ENCODE measurements at regions not wholly inside any gene's neighbourhood (a gene's known extent, or its start where the extent isn't known, plus 50 kb on each side); places are given as distances from the start of the nearest gene placed in this dataset.
A peak's percentile ranks its signal among the peaks of the same experiment; 100 is the strongest.

GRCh38 chr3:152021951-152022461, 148.6 kb downstream of the SUCNR1 start:
- DNase-seq: peak; percentile 30
- Mint-ChIP-seq H3K4me3 (no peak overlapping the region), H3K36me3 (ENCODE audit: low read depth) (no peaks in the 10 kb centered on the region), H3K9me3 (no peaks in the 10 kb centered on the region), H3K27ac (no peak overlapping the region), H3K4me1 (ENCODE audit: low read depth) (peaks cover 9% of the 10 kb centered on the region), H3K27me3 (no peaks in the 10 kb centered on the region)

GRCh38 chr3:152026033-152026556, 152.7 kb downstream of the SUCNR1 start:
- H3K27ac Mint-ChIP-seq: no peak overlapping the region
- H3K4me3 Mint-ChIP-seq: no peak overlapping the region
- H3K4me1 Mint-ChIP-seq (ENCODE audit: low read depth): peaks cover 9% of the 10 kb centered on the region
- no peak for DNase-seq
- H3K27me3 Mint-ChIP-seq: no peaks in the 10 kb centered on the region
- no peaks in the 10 kb centered on the region for H3K36me3 Mint-ChIP-seq (ENCODE audit: low read depth)
- H3K9me3 Mint-ChIP-seq: no peaks in the 10 kb centered on the region

GRCh38 chr3:152030320-152030719, 156.9 kb downstream of the SUCNR1 start:
- Mint-ChIP-seq H3K4me3 (no peak overlapping the region), H3K4me1 (ENCODE audit: low read depth) (no peaks in the 10 kb centered on the region), H3K36me3 (ENCODE audit: low read depth) (no peaks in the 10 kb centered on the region), H3K27me3 (no peaks in the 10 kb centered on the region), H3K9me3 (peaks cover 11% of the 10 kb centered on the region), H3K27ac (no peak overlapping the region)
- no peak for DNase-seq

- Mint-ChIP-seq H3K27ac (no peak overlapping the region), H3K4me1 (ENCODE audit: low read depth) (no peaks in the 10 kb centered on the region), H3K4me3 (no peak overlapping the region), H3K27me3 (no peaks in the 10 kb centered on the region), H3K36me3 (ENCODE audit: low read depth) (no peaks in the 10 kb centered on the region), H3K9me3 (peaks cover 15% of the 10 kb centered on the region)
- no peak for DNase-seq
Measured at GRCh38 chr3:152031321-152031720, 157.9 kb downstream of the SUCNR1 start.

GRCh38 chr3:152037297-152037696, 163.9 kb downstream of the SUCNR1 start:
- Mint-ChIP-seq H3K27me3 (no peaks in the 10 kb centered on the region), H3K27ac (no peak overlapping the region), H3K9me3 (peaks cover 29% of the 10 kb centered on the region), H3K4me1 (ENCODE audit: low read depth) (peaks cover 2% of the 10 kb centered on the region), H3K4me3 (no peak overlapping the region), H3K36me3 (ENCODE audit: low read depth) (no peaks in the 10 kb centered on the region)
- DNase-seq: no peak

- H3K4me1 Mint-ChIP-seq (ENCODE audit: low read depth): peaks cover 2% of the 10 kb centered on the region
- H3K27me3 Mint-ChIP-seq: no peaks in the 10 kb centered on the region
- DNase-seq: no peak
- no peak overlapping the region for H3K4me3 Mint-ChIP-seq
- H3K27ac Mint-ChIP-seq: no peak overlapping the region
- H3K36me3 Mint-ChIP-seq (ENCODE audit: low read depth): no peaks in the 10 kb centered on the region
- peaks cover 28% of the 10 kb centered on the region for H3K9me3 Mint-ChIP-seq
Measured at GRCh38 chr3:152037953-152038352, 164.5 kb downstream of the SUCNR1 start.

- Mint-ChIP-seq H3K4me3 (no peak overlapping the region), H3K4me1 (ENCODE audit: low read depth) (peaks cover 2% of the 10 kb centered on the region), H3K27me3 (no peaks in the 10 kb centered on the region), H3K27ac (no peak overlapping the region), H3K9me3 (peaks cover 23% of the 10 kb centered on the region), H3K36me3 (ENCODE audit: low read depth) (no peaks in the 10 kb centered on the region)
- no peak for DNase-seq
Measured at GRCh38 chr3:152038490-152038889, 165.0 kb downstream of the SUCNR1 start.

- no peak overlapping the region for H3K4me3 Mint-ChIP-seq
- H3K36me3 Mint-ChIP-seq (ENCODE audit: low read depth): no peaks in the 10 kb centered on the region
- H3K27me3 Mint-ChIP-seq: no peaks in the 10 kb centered on the region
- peaks cover 22% of the 10 kb centered on the region for H3K9me3 Mint-ChIP-seq
- H3K27ac Mint-ChIP-seq: no peak overlapping the region
- peaks cover 2% of the 10 kb centered on the region for H3K4me1 Mint-ChIP-seq (ENCODE audit: low read depth)
- DNase-seq: no peak
Measured at GRCh38 chr3:152039887-152040286, 166.4 kb downstream of the SUCNR1 start.

- no peak for DNase-seq
- H3K9me3 Mint-ChIP-seq: peaks cover 18% of the 10 kb centered on the region
- no peaks in the 10 kb centered on the region for H3K27me3 Mint-ChIP-seq
- H3K27ac Mint-ChIP-seq: no peak overlapping the region
- H3K36me3 Mint-ChIP-seq (ENCODE audit: low read depth): no peaks in the 10 kb centered on the region
- peaks cover 2% of the 10 kb centered on the region for H3K4me1 Mint-ChIP-seq (ENCODE audit: low read depth)
- no peak overlapping the region for H3K4me3 Mint-ChIP-seq
Measured at GRCh38 chr3:152040319-152040718, 166.9 kb downstream of the SUCNR1 start.

GRCh38 chr3:152043620-152044019, 170.2 kb downstream of the SUCNR1 start:
- DNase-seq: no peak
- no peak overlapping the region for H3K27ac Mint-ChIP-seq
- H3K9me3 Mint-ChIP-seq: no peaks in the 10 kb centered on the region
- no peaks in the 10 kb centered on the region for H3K27me3 Mint-ChIP-seq
- H3K4me3 Mint-ChIP-seq: no peak overlapping the region
- no peaks in the 10 kb centered on the region for H3K36me3 Mint-ChIP-seq (ENCODE audit: low read depth)
- H3K4me1 Mint-ChIP-seq (ENCODE audit: low read depth): peaks cover 6% of the 10 kb centered on the region

- Mint-ChIP-seq H3K4me1 (ENCODE audit: low read depth) (peaks cover 4% of the 10 kb centered on the region), H3K36me3 (ENCODE audit: low read depth) (no peaks in the 10 kb centered on the region), H3K27ac (no peak overlapping the region), H3K27me3 (no peaks in the 10 kb centered on the region), H3K4me3 (no peak overlapping the region), H3K9me3 (no peaks in the 10 kb centered on the region)
- DNase-seq: no peak
Measured at GRCh38 chr3:152046280-152046679, 172.8 kb downstream of the SUCNR1 start.

- no peaks in the 10 kb centered on the region for H3K9me3 Mint-ChIP-seq
- no peak overlapping the region for H3K27ac Mint-ChIP-seq
- H3K27me3 Mint-ChIP-seq: no peaks in the 10 kb centered on the region
- no peak overlapping the region for H3K4me3 Mint-ChIP-seq
- H3K36me3 Mint-ChIP-seq (ENCODE audit: low read depth): no peaks in the 10 kb centered on the region
- H3K4me1 Mint-ChIP-seq (ENCODE audit: low read depth): peaks cover 5% of the 10 kb centered on the region
- DNase-seq: no peak
Measured at GRCh38 chr3:152047465-152047864, 174.0 kb downstream of the SUCNR1 start.

- no peak overlapping the region for H3K4me3 Mint-ChIP-seq
- no peaks in the 10 kb centered on the region for H3K36me3 Mint-ChIP-seq (ENCODE audit: low read depth)
- DNase-seq: no peak
- no peaks in the 10 kb centered on the region for H3K9me3 Mint-ChIP-seq
- no peaks in the 10 kb centered on the region for H3K27me3 Mint-ChIP-seq
- H3K27ac Mint-ChIP-seq: no peak overlapping the region
- H3K4me1 Mint-ChIP-seq (ENCODE audit: low read depth): peaks cover 5% of the 10 kb centered on the region
Measured at GRCh38 chr3:152048831-152049230, 175.4 kb downstream of the SUCNR1 start.

GRCh38 chr3:152050903-152051302, 177.5 kb downstream of the SUCNR1 start:
- DNase-seq: no peak
- H3K27me3 Mint-ChIP-seq: no peaks in the 10 kb centered on the region
- no peaks in the 10 kb centered on the region for H3K9me3 Mint-ChIP-seq
- H3K4me1 Mint-ChIP-seq (ENCODE audit: low read depth): peaks cover 5% of the 10 kb centered on the region
- no peak overlapping the region for H3K27ac Mint-ChIP-seq
- no peaks in the 10 kb centered on the region for H3K36me3 Mint-ChIP-seq (ENCODE audit: low read depth)
- no peak overlapping the region for H3K4me3 Mint-ChIP-seq

- Mint-ChIP-seq H3K27ac (no peak overlapping the region), H3K9me3 (no peaks in the 10 kb centered on the region), H3K36me3 (ENCODE audit: low read depth) (no peaks in the 10 kb centered on the region), H3K4me1 (ENCODE audit: low read depth) (peaks cover 2% of the 10 kb centered on the region), H3K4me3 (no peak overlapping the region), H3K27me3 (no peaks in the 10 kb centered on the region)
- no peak for DNase-seq
Measured at GRCh38 chr3:152051501-152052404, 178.3 kb downstream of the SUCNR1 start.
